Astrocyte (in vitro differentiated cells and primary cell): ENCODE measurements at regions not wholly inside any gene's neighbourhood (a gene's known extent, or its start where the extent isn't known, plus 50 kb on each side); places are given as distances from the start of the nearest gene placed in this dataset.

ENCODE experiments used
- DNase-seq: peaks from one replicate; pipeline ENCODE4 v3.0.0-alpha.2; 2010; ENCODE audit warnings: low read depth
- FAIRE-seq: peaks from 2 replicates; lab custom pipeline; 2011; peaks lifted over from hg19 to GRCh38; lab: Jason Lieb, UNC
- H2AFZ ChIP-seq: 2 replicates; pipeline ENCODE4 v1.6.0; 2012; ENCODE audit warnings: low read depth, low read length, inconsistent platforms
- H3K27ac ChIP-seq: 2 replicates; pipeline ENCODE4 v1.5.1; 2011; ENCODE audit warnings: low read depth, low read length, inconsistent platforms
- H3K27me3 ChIP-seq: 2 replicates; pipeline ENCODE4 v1.6.0; 2011; ENCODE audit warnings: low read length, inconsistent platforms; ENCODE audit not compliant: insufficient read depth
- H3K36me3 ChIP-seq: 2 replicates; pipeline ENCODE4 v1.5.1; 2011; ENCODE audit warnings: low read length, inconsistent platforms; ENCODE audit not compliant: insufficient read depth
- H3K4me1 ChIP-seq: 2 replicates; pipeline ENCODE4 v1.5.1; 2011; ENCODE audit warnings: low read length, inconsistent platforms; ENCODE audit not compliant: insufficient read depth
- H3K4me2 ChIP-seq: 2 replicates; pipeline ENCODE4 v1.6.0; 2012; ENCODE audit warnings: low read length, inconsistent platforms
- H3K4me3 ChIP-seq: 2 replicates; pipeline ENCODE4 v1.5.1; 2011; ENCODE audit warnings: low read depth, mild to moderate bottlenecking, low read length, inconsistent platforms; ENCODE audit not compliant: insufficient read depth
- H3K79me2 ChIP-seq: 2 replicates; pipeline ENCODE4 v1.6.0; 2012; ENCODE audit warnings: mild to moderate bottlenecking, low read length, inconsistent platforms; ENCODE audit not compliant: insufficient read depth
- H3K9ac ChIP-seq: 2 replicates; pipeline ENCODE4 v1.6.0; 2012; ENCODE audit warnings: mild to moderate bottlenecking, low read length, inconsistent platforms
- H3K9me3 ChIP-seq: 2 replicates; pipeline ENCODE4 v1.5.1; 2012; ENCODE audit warnings: low read depth, mild to moderate bottlenecking, low read length, inconsistent platforms; ENCODE audit not compliant: insufficient read depth
- H4K20me1 ChIP-seq: 2 replicates; pipeline ENCODE4 v1.6.0; 2012; ENCODE audit warnings: low read length, inconsistent platforms; ENCODE audit not compliant: insufficient read depth
- H3K27ac Mint-ChIP-seq: one replicate; pipeline ENCODE4 v1.8.0; 2021; ENCODE audit warnings: mild to moderate bottlenecking, mixed read lengths; ENCODE audit not compliant: unreplicated experiment
- H3K27me3 Mint-ChIP-seq: one replicate; pipeline ENCODE4 v1.8.0; 2021; ENCODE audit warnings: low read depth, mixed read lengths; ENCODE audit not compliant: unreplicated experiment
- H3K36me3 Mint-ChIP-seq: one replicate; pipeline ENCODE4 v1.8.0; 2021; ENCODE audit warnings: low read depth, mixed read lengths; ENCODE audit not compliant: unreplicated experiment
- H3K4me1 Mint-ChIP-seq: one replicate; pipeline ENCODE4 v1.8.0; 2021; ENCODE audit warnings: low read depth, mixed read lengths; ENCODE audit not compliant: unreplicated experiment
- H3K4me3 Mint-ChIP-seq: one replicate; pipeline ENCODE4 v1.8.0; 2021; ENCODE audit warnings: mild to moderate bottlenecking, moderate library complexity, mixed read lengths; ENCODE audit not compliant: unreplicated experiment
- H3K9me3 Mint-ChIP-seq: one replicate; pipeline ENCODE4 v1.8.0; 2021; ENCODE audit warnings: mild to moderate bottlenecking, mixed read lengths; ENCODE audit not compliant: unreplicated experiment
- EZH2 ChIP-seq: IDR thresholded peaks from 2 replicates; pipeline ENCODE4 v1.6.1; 2012; ENCODE audit warnings: mild to moderate bottlenecking, low read length, inconsistent platforms; ENCODE audit not compliant: insufficient read depth
- TF ChIP-seq, protein P1 (sequence below): IDR thresholded peaks from 2 replicates; pipeline ENCODE4 v1.5.1; 2011; ENCODE audit warnings: low read depth, mild to moderate bottlenecking, inconsistent platforms, low read length, moderate library complexity; ENCODE audit not compliant: insufficient read depth

DNA sequence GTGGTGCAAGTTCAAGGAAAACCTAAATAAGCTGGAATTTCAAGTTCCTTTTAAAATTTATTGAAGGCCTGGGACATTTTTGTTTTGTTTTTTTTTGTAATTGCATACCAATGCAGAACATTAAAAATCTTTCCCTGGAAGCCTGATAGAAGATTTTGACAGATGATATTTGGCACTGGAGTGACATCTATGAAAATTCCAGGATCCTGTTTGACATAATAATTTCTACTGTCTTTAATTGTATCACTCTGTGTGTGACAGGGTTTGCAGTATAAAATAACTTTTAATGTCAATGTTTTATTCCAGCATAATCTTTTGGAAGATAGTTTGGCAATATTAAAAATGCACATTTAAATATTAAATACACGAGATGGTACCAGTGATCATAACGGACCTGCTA is 514.2 kb upstream of the ACO1 start:
- Histone ChIP-seq H3K4me1 (no peaks in the 10 kb centered on the region), H3K4me3 (no peak overlapping the region), H3K9me3 (peaks cover 8% of the 10 kb centered on the region), H2AFZ (no peak overlapping the region), H3K9ac (no peak overlapping the region), H3K27ac (no peak overlapping the region), H3K36me3 (no peaks in the 10 kb centered on the region), H3K79me2 (no peaks in the 10 kb centered on the region), H3K4me2 (no peak overlapping the region), H3K27me3 (no peaks in the 10 kb centered on the region), H4K20me1 (no peaks in the 10 kb centered on the region)
- no peaks in the 10 kb centered on the region for H3K4me1 Mint-ChIP-seq
- no peaks in the 10 kb centered on the region for H3K9me3 Mint-ChIP-seq
- H3K27me3 Mint-ChIP-seq = no peaks in the 10 kb centered on the region
- TF ChIP-seq, protein P1, sequence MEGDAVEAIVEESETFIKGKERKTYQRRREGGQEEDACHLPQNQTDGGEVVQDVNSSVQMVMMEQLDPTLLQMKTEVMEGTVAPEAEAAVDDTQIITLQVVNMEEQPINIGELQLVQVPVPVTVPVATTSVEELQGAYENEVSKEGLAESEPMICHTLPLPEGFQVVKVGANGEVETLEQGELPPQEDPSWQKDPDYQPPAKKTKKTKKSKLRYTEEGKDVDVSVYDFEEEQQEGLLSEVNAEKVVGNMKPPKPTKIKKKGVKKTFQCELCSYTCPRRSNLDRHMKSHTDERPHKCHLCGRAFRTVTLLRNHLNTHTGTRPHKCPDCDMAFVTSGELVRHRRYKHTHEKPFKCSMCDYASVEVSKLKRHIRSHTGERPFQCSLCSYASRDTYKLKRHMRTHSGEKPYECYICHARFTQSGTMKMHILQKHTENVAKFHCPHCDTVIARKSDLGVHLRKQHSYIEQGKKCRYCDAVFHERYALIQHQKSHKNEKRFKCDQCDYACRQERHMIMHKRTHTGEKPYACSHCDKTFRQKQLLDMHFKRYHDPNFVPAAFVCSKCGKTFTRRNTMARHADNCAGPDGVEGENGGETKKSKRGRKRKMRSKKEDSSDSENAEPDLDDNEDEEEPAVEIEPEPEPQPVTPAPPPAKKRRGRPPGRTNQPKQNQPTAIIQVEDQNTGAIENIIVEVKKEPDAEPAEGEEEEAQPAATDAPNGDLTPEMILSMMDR = no peak
- no peak for TF ChIP-seq EZH2
- H3K4me3 Mint-ChIP-seq = no peak overlapping the region
- no peak overlapping the region for H3K27ac Mint-ChIP-seq
- no peaks in the 10 kb centered on the region for H3K36me3 Mint-ChIP-seq
- no peak for DNase-seq
- no peak for FAIRE-seq

DNA sequence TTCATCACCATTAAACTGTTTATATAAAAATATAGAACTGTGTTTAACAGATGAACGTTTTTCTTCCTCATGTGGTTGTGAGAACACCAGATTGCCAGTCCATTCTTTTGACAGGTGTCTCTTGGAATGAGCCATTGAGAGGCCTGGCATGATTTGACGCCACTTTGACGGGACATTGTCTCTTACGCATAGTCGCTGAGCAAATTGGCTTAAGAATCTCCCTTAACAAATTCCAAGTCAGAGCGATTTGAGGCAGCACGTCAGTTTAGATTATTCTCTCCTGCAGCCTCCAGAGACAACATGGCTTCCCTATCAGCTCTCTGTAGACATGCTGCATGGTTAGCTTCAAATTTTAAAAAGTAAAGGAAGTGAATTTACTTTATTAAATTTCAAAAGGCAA is 510.7 kb upstream of the ACO1 start:
- Histone ChIP-seq H3K27ac (no peak overlapping the region), H3K79me2 (no peaks in the 10 kb centered on the region), H3K9ac (no peak overlapping the region), H3K27me3 (no peaks in the 10 kb centered on the region), H3K4me3 (no peak overlapping the region), H4K20me1 (no peaks in the 10 kb centered on the region), H3K4me2 (no peak overlapping the region), H3K9me3 (peaks cover 6% of the 10 kb centered on the region), H2AFZ (no peak overlapping the region), H3K4me1 (no peaks in the 10 kb centered on the region), H3K36me3 (no peaks in the 10 kb centered on the region)
- TF ChIP-seq, protein P1 = no peak
- no peak for TF ChIP-seq EZH2
- Mint-ChIP-seq H3K9me3 (no peaks in the 10 kb centered on the region), H3K27me3 (no peaks in the 10 kb centered on the region), H3K27ac (no peak overlapping the region), H3K36me3 (no peaks in the 10 kb centered on the region), H3K4me1 (no peaks in the 10 kb centered on the region), H3K4me3 (no peak overlapping the region)
- no peak for FAIRE-seq
- DNase-seq = no peak

DNA sequence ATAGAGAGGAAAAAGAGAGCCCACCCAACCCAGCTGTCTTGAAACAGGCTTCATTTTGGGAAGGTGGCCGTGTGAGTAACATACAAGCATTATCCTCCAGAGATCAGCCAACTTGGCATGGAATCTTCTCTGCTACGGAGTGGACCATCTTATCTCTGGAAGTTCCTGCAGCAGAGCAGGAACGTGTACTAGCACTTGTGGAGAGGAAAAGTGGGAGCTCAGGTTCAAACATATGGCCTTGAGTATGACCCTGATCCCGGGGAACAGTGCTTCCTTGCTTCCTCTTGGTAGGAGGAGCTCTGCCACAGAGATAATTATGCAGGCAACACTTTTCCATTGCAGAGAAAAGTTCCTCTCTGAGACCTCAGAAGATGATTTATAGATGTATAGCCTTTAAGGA is 490.4 kb upstream of the ACO1 start:
- Histone ChIP-seq H3K36me3 (no peaks in the 10 kb centered on the region), H2AFZ (no peak overlapping the region), H3K27me3 (no peaks in the 10 kb centered on the region), H4K20me1 (no peaks in the 10 kb centered on the region), H3K4me3 (no peak overlapping the region), H3K79me2 (no peaks in the 10 kb centered on the region), H3K27ac (no peak overlapping the region), H3K9me3 (no peaks in the 10 kb centered on the region), H3K4me2 (no peak overlapping the region), H3K4me1 (no peaks in the 10 kb centered on the region), H3K9ac (no peak overlapping the region)
- no peak for FAIRE-seq
- no peaks in the 10 kb centered on the region for H3K9me3 Mint-ChIP-seq
- no peaks in the 10 kb centered on the region for H3K4me1 Mint-ChIP-seq
- TF ChIP-seq, protein P1 = no peak
- no peak for TF ChIP-seq EZH2
- peaks cover 3% of the 10 kb centered on the region for H3K27me3 Mint-ChIP-seq
- H3K27ac Mint-ChIP-seq = no peak overlapping the region
- H3K36me3 Mint-ChIP-seq = no peaks in the 10 kb centered on the region
- no peak for DNase-seq
- H3K4me3 Mint-ChIP-seq = no peak overlapping the region
